ENCODE measurements at regions not wholly inside any gene's neighbourhood (a gene's known extent, or its start where the extent isn't known, plus 50 kb on each side); places are given as distances from the start of the nearest gene placed in this dataset.
A peak's percentile ranks its signal among the peaks of the same experiment; 100 is the strongest.

DNA sequence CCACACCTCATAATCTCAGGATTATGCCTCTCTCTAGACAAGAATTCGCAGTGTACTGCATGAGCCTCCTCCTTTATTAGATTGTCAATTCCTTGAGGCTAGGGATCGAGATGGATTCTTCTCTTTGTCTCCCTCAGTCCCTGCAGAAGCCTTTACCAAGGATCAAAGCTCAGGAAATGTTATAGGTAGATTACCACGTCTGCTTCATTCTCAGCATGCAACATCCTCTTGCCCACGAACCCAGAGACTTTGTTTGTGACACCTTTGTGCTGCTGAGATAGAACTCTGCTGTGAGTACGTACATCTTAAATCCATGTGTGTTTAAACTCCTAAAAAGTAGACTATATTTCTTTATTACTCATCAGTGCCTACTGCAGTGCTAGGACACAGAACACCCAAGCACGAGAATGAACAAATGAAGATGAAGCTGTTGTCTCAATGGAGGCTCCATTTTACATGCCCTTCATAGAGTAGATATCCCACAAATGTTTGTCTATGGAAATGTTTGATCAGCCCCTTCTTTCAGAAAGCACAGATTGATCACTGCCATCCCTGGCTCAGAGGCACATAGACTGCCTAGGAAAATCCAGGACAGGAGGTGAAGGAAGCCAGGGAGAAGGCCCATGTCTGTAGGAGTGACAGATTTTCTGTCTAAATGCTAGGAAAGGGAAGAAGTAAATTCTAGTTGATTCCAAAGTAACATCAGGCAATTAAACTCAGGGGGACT lies 98.8 kb upstream of the KLHL29 start:
- no peak for DNase-seq

DNA sequence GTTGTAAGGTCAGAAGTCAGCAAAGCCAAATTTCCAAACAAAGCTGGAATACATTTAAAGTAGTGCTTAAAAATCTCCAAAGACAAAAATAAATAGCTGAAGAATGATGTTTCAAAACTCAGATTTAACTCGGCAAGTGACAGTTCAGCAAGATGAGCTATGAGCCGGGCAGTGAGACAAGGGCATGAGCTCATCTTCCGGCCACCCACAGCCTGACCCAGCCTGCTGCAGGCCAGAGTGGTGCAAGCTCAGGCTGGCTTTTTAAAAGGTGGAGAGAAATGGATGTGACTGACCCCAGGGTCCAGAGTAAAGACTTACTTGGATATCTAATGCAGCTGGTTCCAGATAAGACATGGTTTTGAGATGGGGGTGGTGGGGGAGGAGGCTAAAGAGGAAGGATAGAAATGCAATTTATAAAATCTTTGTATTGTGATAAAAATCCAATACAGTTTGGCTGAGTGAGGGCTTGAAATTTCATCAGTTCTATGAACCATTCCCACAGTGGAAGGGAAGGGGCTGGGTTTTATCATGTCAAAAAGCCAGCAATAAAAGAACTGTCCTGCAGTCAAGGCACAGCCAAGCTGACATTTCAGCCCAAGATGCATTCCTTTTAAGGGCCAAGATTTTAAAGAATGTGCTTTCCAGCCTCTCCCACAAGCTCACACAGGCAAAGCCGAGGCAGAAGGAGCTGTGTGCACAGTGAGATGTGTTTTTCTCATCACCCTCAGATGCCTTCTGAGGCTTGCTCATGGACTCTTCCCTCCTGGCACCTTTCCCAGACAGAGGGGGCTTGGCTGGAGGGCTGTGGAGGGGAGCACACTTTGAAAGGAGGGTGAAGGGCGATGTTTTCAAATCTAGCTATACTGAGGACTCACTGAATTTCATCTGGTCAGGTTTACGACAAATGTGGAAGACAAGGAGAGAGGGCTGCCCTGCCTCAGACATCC lies 97.9 kb upstream of the KLHL29 start:
- DNase-seq = no peak

DNA sequence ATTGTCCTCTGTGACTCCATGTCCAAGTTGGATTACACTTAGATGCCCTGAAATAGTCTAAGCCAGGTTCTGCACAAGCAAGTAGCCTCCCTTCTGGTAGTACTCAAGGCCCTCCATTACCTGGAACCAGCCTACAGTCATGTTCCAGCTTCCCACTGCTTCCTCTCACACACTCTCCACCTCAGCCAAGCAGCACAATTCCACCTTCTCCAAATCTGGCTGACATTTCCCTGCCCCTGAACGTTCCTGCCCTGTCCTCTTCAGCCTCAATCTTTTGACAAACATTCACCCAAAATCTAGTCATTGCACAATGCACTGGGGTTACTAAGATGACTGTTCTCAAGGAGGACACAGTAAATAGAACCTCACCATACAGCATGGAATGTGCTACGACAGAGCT lies 95.3 kb upstream of the KLHL29 start:
- DNase-seq = no peak

DNA sequence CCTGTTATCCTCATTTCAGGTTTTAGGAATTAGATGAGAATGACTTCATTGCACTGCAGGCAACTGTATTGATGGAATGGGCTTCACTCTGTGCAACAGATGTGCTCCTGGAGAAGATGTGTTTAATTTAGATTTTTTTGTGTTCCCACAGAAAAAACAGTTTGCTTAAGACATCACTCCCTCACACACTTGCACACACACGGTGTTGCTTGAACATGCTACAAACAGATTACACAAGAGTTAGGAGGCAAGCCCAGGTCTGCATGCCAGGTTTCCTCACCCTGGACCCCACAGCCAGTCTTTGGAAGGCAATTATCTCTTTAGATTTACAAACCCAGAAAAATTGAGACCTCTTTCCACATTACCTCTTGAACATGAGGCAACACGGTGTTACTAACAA lies 93.7 kb upstream of the KLHL29 start:
- DNase-seq = no peak

DNA sequence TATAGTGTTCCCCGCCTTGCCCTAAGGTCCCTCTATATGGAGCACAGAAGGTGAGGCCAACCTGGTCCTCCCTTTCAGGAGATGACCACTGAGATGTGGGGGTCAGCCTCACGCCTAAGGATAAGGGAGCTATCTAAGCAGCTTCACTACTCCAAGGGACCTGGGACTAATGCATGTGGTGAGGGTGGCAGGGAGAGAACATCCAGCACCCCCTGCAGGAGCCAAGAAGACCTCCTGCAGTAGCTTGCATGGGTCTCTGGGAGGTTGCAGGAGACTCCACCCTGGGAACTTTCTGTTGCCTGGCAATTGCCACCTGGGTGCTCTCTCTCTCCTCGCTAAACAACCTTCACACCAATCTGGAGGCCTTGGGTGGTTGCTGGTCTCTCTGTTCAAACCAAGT lies 93.0 kb upstream of the KLHL29 start:
- DNase-seq = no peak

DNA sequence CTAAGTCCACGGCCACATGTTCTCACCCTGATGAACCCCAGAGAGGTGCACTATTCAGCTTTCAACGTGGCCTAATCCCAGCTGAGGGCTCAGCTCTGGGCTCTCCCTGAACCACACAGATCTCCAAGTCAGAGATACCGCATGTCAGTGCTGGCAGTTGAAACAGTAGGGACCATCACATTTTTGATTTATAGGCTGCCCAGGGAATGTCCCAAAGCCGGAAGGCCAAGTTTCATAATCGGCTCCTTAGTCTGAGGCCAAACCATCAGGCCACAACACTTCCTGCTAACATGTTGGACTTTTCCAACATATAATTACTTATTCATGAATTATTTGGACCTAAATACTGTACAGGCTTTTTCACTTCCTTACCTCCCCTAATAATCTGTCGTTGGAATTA lies 91.9 kb upstream of the KLHL29 start:
- no peak for DNase-seq

DNA sequence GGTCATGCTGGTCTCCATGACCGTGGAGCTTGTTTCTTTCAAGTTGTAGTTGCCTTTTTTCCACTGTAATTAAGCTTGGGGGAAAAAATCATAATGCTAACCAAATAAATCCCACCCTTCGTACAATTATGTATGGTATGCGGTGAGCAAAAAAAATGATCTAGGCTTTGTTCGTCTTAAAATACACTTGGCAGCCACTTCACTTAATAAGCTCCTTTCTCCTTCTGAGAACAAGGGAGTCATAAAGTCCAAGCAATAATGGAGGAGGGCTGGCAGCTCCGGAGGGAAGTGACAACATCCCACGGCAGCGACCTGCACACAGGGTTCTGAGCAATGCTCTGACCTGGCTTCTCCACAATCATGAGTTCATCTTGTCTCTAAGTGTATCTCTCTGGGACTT lies 91.2 kb upstream of the KLHL29 start:
- no peak for DNase-seq

DNA sequence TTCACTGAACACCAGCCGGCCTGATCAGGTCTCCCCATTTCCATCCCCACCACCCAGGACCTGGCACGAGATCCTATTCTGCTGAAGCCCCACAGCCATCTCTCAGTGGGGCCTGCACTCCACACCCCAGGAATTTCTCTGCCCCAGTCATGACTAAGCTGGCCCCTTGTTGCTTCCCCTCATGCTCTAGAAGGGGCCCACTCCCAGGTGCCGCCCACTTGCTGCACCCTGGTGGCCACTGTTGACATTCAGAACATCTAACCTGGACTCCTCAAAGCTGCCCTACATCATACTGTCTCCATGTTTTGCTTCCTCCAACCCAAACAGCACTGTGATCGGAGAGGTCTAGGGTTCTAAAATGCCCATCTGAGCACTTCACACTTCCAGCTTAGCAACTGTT lies 90.7 kb upstream of the KLHL29 start:
- DNase-seq = no peak

DNA sequence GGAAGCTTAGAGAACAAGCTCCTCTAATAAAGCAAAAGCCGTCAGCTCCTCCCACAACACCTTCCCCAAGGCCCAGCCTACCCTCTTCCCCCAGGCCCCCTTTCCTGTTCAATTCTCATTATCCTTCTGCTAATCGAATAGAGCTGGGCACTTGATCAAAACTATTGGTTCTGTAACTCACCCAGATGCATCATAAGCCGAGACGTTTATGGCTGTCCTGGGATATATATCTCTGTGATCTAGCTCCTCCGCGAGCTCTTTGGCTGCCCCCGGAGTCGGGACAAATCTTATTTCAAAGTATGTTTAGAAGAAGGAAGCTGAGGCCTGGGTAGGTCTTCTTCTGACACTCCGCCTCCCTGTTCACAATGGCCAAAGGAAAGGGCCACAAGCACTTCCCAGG lies 88.3 kb upstream of the KLHL29 start:
- no peak for DNase-seq

DNA sequence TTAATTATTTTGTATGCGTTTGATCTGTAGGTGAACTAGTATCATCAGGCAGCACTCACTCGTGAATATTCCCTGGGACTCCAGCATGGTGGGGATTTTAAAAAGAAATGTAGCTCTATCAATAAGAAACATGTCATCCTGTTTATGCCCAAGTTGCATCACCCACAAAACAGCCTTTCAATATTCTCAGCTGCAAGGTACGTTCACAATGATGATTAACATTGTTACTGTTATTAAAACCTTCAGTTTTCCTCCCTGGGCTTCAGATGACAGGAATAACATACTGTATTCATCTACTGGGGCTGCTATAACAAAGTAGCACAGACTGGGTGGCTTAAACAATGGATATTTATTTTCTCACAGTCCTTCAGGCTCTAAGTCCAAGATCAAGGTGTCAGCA lies 87.9 kb upstream of the KLHL29 start:
- no peak for DNase-seq

DNA sequence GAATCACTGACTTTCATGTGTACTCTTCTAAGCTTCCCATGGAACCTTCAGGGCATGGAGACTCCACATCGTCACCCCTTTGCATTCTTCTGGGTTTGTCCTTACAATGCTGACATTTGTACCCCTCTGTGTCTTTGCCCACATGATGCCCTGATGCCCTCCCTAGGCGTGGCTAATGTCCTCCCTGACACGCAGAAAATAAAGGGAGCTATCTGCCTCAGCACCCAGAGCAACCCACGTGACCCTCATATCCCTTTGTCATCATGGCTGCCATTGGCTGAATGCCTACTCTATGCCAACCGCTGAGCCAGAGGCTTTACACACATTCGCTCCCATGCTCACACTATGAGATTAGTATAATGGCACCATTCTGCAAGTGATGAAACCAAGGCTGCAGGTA lies 86.4 kb upstream of the KLHL29 start:
- DNase-seq = no peak

DNA sequence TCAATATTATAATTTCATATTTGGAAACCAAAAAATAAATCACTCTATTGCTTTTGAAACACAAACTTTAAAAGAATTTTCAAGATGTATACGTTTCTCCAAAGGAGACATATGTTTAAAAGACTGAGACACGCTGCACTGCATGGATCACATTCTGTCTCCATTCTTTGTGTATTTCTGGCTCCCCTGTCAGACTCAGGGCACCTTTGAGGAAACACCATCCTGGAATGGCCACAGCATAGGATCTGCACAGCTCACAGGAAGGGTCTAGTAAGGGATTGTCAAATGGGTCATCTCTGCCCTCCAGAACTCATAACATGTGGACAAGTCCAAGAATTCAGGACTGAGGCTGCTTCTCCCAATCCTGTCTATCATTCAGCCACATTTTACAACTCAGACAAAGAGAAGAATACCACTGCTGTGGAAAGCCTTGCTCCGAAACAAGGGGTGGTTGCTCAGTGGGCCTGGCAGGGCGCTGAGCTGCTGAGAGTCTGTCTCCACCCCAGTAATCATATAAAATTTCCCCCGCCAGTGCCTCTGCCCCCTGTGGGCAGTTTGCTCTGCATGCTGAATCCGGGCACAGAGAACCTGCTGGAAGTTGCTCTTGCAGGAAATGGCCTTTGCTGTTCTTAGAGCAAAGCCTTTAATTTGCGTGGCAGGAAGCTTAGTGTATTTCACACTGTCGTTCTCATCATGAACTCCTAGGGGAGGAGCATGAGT lies 85.3 kb upstream of the KLHL29 start:
- DNase-seq = no peak

DNA sequence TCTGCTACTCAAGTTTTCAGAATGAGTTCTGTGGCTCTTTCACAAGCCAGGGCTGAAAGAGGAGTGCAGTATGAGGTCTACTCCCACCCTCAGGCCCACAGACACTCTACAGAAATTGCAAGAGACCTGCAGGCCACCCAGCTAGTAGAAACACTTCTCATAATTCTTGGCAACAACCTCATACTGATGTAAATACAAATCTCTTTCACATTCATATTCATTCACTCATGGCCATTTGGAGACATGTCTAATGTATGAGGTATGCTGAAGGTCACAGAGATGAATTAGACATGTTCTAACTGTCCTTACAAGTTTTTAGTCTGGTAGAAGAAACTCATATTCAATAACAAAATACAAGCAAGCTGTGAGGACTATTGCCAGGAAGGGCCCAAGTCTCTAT lies 83.8 kb upstream of the KLHL29 start:
- DNase-seq = no peak

DNA sequence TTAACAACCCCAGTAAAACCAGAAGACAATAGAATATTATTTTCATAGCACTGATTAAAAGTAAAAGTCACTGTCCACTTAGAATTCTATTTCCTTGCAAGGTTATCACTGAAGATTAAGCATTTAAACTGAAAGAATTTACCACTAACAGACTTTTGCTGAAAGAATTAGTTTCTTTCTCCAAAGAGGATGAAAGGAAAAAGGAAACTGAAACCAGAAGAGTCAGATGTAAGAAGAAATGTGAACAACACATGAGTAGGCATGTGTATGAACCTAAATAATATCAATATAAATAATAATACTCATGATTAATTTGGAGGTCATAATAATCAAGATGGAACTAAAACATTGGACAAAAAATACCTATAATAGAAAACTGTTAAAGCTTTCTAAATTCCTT lies 82.4 kb upstream of the KLHL29 start:
- DNase-seq = no peak

DNA sequence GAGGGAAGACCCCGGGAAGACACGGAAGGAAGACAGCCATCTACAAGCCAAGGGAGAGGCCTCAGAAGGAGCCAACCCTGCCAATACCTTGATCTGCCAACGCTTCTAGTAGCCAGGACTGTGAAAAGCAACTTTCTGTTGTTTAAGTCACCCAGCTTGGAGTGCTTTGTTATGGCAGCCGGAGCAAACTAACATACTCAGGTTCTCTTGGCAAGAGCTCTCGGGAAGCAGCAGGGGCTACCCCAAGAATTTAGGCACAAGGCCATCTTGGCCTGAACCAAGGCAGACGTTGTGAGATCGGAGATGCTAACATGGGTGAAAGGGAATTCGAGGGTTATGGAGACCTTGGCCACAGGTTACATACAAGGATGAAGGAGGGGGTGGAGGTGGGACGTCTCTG lies 78.6 kb upstream of the KLHL29 start:
- DNase-seq = peak; percentile 28

DNA sequence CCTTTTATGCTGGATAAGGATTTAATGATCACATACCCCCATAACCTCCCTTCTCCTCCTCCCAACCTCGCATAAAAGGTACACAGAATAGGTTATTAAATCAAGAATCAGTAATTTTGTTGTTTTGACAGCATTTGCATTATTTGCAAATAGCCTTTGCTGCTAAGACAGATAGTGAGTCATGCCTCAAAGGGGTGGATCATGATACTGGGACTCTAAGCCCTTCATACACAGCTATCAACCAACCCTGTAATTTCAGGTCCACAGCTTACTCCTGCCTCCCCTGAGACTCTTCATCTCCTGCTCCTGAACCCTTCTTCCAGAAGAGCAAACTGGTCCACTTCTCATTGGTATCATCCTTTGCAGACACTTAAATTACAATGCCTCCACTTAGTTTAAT lies 73.8 kb upstream of the KLHL29 start:
- no peak for DNase-seq

DNA sequence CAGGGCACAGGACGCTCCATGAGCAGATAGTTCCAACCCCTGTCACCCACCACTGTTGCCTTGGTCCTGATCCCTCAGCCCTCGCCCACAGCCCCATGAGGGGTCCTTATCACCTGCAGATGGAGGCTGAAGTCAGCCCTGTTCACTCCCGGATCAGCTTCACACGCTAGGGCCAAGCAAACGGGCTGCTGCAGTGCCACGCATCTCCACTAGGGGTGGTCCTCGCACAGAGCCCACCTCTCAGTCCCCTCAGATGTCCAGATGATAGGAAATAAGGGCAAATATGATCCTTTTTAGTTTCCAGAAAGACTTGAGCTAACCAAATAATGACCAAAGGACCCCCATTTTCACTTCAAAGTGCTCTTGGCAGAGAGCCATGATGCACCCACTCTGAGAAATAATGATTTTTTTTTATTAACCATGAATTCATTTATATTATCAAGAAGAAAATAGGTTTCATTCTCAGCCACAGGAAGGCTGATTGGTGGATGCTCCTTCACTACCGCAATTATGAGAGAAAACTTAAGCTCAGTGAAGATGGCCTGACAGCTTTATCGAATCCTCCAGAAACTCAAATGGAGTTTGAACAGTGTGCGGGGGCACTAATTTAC lies 71.9 kb upstream of the KLHL29 start:
- DNase-seq = no peak

DNA sequence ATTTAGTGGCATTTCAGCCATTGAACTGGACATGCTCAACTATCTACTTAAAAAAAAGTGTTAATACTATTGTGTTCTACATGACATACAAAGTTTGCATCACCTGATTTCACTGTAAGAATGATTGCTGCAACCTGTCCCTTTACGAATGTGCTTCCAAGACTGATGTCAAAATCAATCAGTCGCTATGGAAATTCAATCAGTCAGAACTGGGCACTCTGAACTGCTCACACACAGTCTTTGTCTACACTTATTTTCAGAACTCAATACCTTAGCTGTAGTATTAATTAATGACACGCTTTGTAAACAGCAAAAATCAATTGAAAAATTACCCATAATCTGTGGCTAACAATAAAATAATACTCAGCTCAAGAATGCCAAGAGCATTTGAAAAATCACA lies 70.3 kb upstream of the KLHL29 start:
- DNase-seq = no peak

DNA sequence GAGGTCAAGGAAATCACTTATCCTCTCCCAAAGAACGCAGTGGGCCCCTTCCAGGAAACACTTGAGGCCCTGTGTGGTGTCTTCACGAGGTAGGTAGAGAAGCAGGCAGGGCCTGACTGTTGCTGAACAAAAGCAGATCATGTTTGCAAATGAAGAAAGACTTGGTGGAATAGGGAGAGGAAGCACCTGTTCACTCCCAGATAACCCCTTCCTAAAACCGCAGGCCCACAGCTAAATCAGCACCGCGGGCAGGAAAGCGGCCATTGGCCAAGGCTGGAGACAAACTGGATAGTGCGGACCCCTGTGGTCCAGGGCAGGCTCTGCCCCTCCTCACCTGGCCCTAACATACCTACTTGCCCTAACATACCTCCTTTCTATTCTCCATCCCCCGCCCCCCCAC lies 64.9 kb upstream of the KLHL29 start:
- no peak for DNase-seq

DNA sequence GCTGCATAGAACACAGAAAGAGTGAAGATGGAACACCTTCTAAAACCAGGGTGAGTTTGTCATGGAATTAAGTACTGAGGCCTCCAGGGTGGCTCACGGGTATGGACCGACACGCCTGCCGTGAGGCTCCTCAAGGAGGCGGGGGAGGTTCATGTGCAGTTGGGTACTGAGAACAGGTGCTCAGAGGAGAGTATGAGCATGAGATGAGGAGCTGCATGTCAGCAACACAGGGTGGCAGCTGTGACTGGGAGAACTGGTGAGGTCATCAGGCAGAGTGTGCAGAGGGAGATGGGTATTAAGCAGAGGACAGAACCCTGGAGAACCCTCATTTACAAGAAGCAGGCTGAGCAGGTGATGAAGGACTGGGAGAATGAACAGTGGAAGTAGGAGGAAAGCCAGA lies 63.2 kb upstream of the KLHL29 start:
- no peak for DNase-seq

DNA sequence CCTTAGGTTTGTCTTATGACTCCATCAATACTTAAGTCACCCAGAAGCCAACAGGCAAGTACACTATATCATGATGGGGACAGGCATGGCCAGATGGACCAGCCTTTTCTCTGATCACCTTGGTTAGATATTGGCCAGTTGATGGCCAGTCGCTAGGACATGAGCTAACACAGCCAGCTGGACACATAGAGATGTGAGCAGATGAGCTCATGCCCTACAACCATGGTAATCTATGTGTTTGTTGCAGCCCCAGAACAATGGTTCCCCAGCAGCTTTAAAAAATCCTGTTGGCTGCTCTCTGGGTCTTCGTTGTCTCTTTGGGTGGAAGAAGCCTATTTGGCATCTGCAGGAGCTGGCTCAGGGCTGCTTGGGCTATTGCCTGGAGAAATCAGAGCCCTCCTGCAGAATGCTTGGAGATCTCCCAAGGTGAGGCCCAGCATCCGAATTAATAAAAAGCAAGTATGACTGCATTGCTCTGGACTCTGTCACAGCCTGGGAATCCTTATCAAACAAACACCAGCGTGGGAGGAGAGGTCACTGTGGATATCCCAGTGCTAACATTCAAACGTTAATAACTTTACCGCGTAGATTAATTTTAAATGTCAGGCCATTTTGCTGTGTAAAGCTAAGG lies 62.3 kb upstream of the KLHL29 start:
- peak; percentile 60 for DNase-seq

DNA sequence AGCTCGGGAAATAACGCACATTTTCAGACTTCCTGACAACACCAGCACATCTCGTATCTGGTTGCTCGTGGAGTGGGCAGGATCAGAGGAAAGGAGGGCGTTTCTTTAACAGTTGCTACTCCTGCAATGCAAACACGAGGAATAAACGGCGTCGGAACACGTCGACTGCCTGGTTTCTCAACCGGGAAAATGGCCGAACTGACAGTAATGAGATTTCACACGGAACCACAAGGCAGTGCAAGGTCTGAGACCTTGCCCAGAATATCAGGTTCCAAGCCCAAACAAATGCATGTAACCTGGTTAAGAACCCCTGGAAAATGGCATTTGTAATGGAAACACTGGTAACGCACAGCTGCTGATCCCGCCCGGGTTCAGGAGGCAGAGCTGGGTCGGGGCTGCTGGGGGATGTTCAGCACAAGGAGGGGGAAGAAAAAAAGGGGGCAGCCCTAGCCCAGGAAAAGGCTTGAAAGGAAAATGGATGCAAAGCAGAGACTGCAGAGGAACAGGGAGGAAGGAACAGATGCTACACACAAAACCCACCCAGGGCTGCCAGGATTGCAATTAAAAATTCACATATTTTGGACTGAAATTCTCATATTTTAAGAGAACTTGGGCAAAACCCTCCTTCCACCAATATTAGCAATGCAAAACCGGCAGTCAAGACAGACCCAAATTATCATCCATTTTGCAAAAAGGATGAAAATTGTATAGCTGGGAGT lies 61.6 kb upstream of the KLHL29 start:
- peak; percentile 28 for DNase-seq

All from NCI-H446 treated with DMSO at 0.1 percent for 48 hours (cell line).